HCT116 (cell line): ENCODE measurements at regions not wholly inside any gene's neighbourhood (a gene's known extent, or its start where the extent isn't known, plus 50 kb on each side); places are given as distances from the start of the nearest gene placed in this dataset.

Source experiments
- SRF ChIP-seq: IDR thresholded peaks from 2 replicates; pipeline ENCODE4 v1.6.1; 2012; ENCODE audit warnings: low read depth
- TF ChIP-seq, protein P1 (sequence below), 3 experiments: fragments of 200-600 bp in 1 of 3; sonication (generic) in 1 of 3; IDR thresholded peaks in 2 of 3; conservative IDR thresholded peaks in 1 of 3; 2 replicates each; pipeline ENCODE4 v1.5.1; 2012 to 2017; ENCODE audit warnings: low read depth in 2 of 3, low read length in 2 of 3, antibody characterized with exemption in 1 of 3, borderline replicate concordance in 1 of 3, control low read depth in 1 of 3, mild to moderate bottlenecking in 1 of 3, mixed read lengths in 1 of 3, mixed run types in 1 of 3, moderate library complexity in 1 of 3; ENCODE audit not compliant: insufficient read depth in 1 of 3

GRCh38 chr10:71911296-71911953 lies 52.8 kb upstream of the CHST3 start:
- TF ChIP-seq, protein P1, sequence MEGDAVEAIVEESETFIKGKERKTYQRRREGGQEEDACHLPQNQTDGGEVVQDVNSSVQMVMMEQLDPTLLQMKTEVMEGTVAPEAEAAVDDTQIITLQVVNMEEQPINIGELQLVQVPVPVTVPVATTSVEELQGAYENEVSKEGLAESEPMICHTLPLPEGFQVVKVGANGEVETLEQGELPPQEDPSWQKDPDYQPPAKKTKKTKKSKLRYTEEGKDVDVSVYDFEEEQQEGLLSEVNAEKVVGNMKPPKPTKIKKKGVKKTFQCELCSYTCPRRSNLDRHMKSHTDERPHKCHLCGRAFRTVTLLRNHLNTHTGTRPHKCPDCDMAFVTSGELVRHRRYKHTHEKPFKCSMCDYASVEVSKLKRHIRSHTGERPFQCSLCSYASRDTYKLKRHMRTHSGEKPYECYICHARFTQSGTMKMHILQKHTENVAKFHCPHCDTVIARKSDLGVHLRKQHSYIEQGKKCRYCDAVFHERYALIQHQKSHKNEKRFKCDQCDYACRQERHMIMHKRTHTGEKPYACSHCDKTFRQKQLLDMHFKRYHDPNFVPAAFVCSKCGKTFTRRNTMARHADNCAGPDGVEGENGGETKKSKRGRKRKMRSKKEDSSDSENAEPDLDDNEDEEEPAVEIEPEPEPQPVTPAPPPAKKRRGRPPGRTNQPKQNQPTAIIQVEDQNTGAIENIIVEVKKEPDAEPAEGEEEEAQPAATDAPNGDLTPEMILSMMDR (IDR thresholded peaks at IDR 0.05 in 2 of 3, conservative IDR thresholded peaks at IDR 0.05 in 1 of 3; ENCODE audit: borderline replicate concordance in 1 of 3, insufficient read depth in 1 of 3, low read depth in 2 of 3, low read length in 2 of 3): no peak
- no peak for TF ChIP-seq SRF
